ENCODE measurements at regions not wholly inside any gene's neighbourhood (a gene's known extent, or its start where the extent isn't known, plus 50 kb on each side); places are given as distances from the start of the nearest gene placed in this dataset.
"Not testable (repeated sequence)": the region's sequence is repeated elsewhere in the genome, so short reads cannot be mapped to it uniquely, and the experiment has no call there.

DNA sequence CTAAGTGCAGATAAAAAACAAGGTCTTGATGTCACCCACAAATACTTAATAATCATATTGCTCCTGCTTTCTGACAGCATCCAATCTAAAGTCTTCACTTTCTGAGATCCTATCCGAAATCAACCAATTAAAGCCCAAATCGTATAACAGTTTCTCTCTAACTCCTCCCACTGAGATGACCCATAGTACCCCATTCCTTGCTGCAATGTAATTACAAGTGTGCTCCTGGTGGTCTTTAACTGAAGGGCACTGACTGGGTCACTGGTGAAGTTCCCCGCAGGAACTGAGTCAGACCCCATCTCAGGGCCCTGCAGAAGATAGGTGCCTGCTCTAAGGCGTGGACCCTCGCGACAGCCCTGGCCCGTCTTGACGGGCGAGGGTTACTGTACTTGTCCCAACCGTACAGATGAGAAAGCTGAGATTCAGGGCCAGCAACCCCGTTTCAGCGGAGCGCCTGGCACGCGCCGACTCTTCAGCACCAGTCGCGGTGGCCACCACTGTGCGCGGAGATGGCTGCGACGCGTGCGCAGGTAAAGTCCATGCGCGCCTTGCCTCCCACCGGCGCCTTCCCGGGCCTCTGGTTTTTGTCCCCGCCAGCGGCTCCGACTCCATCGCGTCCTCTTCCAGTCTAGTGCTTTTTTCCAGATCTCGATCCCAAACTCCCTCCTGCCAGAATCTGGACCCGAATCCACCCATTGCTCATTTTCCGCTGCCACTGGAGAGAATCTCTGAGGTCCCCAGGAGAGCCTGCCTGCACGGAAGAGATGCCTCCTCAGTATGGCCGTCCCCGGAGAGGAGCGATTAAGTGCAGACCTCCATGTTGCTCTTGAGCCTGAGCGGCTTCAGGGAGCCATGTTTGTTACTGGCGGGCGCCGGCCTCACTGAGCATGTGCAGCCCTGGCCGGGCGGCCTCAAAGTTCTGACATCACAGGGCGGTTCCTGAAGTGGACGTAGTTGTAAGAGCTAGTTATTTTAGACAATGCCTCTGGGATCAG, 541.7 kb downstream of the SPATA31A6 start:
- TF ChIP-seq, protein P1, sequence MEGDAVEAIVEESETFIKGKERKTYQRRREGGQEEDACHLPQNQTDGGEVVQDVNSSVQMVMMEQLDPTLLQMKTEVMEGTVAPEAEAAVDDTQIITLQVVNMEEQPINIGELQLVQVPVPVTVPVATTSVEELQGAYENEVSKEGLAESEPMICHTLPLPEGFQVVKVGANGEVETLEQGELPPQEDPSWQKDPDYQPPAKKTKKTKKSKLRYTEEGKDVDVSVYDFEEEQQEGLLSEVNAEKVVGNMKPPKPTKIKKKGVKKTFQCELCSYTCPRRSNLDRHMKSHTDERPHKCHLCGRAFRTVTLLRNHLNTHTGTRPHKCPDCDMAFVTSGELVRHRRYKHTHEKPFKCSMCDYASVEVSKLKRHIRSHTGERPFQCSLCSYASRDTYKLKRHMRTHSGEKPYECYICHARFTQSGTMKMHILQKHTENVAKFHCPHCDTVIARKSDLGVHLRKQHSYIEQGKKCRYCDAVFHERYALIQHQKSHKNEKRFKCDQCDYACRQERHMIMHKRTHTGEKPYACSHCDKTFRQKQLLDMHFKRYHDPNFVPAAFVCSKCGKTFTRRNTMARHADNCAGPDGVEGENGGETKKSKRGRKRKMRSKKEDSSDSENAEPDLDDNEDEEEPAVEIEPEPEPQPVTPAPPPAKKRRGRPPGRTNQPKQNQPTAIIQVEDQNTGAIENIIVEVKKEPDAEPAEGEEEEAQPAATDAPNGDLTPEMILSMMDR (IDR thresholded peaks at IDR 0.05; ENCODE audit: borderline replicate concordance, extremely low read depth, low read length, poor library complexity, severe bottlenecking) = not testable (repeated sequence)
- TF ChIP-seq EZH2 (IDR thresholded peaks at IDR 0.05; ENCODE audit: borderline replicate concordance, low read depth, low read length, severe bottlenecking) = not testable (repeated sequence)

Data from DND-41 (cell line).